Lower leg skin (tissue), 3 donors: ENCODE measurements at regions not wholly inside any gene's neighbourhood (a gene's known extent, or its start where the extent isn't known, plus 50 kb on each side); places are given as distances from the start of the nearest gene placed in this dataset.
"Not testable (repeated sequence)": the region's sequence is repeated elsewhere in the genome, so short reads cannot be mapped to it uniquely, and the experiment has no call there.

Source experiments
- CTCF ChIP-seq, 3 donors: fragments of 450-650 bp; IDR thresholded peaks; one replicate each; pipeline ENCODE4 v1.5.1; 2016; ENCODE audit warnings: antibody characterized with exemption in 3 of 3, mild to moderate bottlenecking in 3 of 3, moderate library complexity in 2 of 3
- POLR2A ChIP-seq, 2 donors: fragments of 450-650 bp; IDR thresholded peaks; one replicate each; pipeline ENCODE4 v1.6.1; 2016 to 2017; ENCODE audit warnings: antibody characterized with exemption in 2 of 2, mild to moderate bottlenecking in 1 of 2, moderate library complexity in 1 of 2

GRCh38 chr6:2597457-2597856 is 153.3 kb downstream of the MYLK4 start:
- not testable (repeated sequence) for TF ChIP-seq CTCF, POLR2A (IDR thresholded peaks at IDR 0.05)
